GM12892 (cell line): ENCODE measurements at regions not wholly inside any gene's neighbourhood (a gene's known extent, or its start where the extent isn't known, plus 50 kb on each side); places are given as distances from the start of the nearest gene placed in this dataset.

ENCODE experiments used
- POLR2A ChIP-seq: IDR thresholded peaks from 2 replicates; pipeline ENCODE4 v1.6.1; 2011; ENCODE audit warnings: low read depth, low read length, control low read depth
- TAF1 ChIP-seq: IDR thresholded peaks from 2 replicates; pipeline ENCODE4 v1.6.1; 2011; ENCODE audit warnings: low read depth, mild to moderate bottlenecking, control low read depth, low read length, borderline replicate concordance

DNA sequence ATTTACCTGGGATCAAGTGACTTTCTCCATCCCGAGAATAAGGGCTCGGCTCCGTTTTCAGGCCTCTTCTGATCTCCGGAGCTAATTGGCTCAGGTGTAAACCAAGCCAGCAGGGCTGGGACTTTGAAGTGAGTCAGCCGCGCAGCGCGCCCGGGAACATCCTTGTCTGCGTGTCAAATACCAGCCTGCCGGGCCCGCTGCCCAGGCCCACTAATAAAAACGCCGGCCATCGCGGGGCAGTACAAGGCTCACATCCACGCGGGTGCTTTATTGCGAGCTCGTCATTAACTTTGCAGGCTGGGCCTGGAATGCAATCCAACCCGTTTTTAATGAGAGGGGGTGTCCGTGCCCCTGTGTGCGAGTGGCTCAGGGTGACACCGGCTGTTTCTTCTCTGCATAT, 416.8 kb downstream of the IRX2 start:
- TF ChIP-seq TAF1 (no peak), POLR2A (no peak)
